SU-DHL-6 (cell line): ENCODE measurements at regions not wholly inside any gene's neighbourhood (a gene's known extent, or its start where the extent isn't known, plus 50 kb on each side); places are given as distances from the start of the nearest gene placed in this dataset.
"Not testable (repeated sequence)": the region's sequence is repeated elsewhere in the genome, so short reads cannot be mapped to it uniquely, and the experiment has no call there.

Experiments
- H2AFZ ChIP-seq: fragments of 200-600 bp; sonication (generic); 2 replicates; pipeline ENCODE4 v1.6.1; 2014; ENCODE audit warnings: low read depth, mild to moderate bottlenecking, moderate library complexity, mixed read lengths, antibody characterized with exemption, low read length; ENCODE audit not compliant: severe bottlenecking
- H3F3A ChIP-seq: fragments of 200-600 bp; shearing (Covaris generic); 2 replicates; pipeline ENCODE4 v1.6.0; 2016; ENCODE audit warnings: antibody characterized with exemption, mild to moderate bottlenecking; ENCODE audit not compliant: insufficient read depth
- H3K27ac ChIP-seq: fragments of 200-600 bp; sonication (generic); 2 replicates; pipeline ENCODE4 v1.5.1; 2016; ENCODE audit warnings: low read depth, mild to moderate bottlenecking, low read length, moderate library complexity, mixed read lengths
- H3K27me3 ChIP-seq: fragments of 200-600 bp; sonication (generic), shearing (Covaris generic); 2 replicates; pipeline ENCODE4 v1.6.0; 2014; ENCODE audit warnings: mild to moderate bottlenecking, low read length
- H3K36me3 ChIP-seq: fragments of 200-600 bp; sonication (generic); 2 replicates; pipeline ENCODE4 v1.6.1; 2014; ENCODE audit warnings: mild to moderate bottlenecking, low read length, mixed read lengths
- H3K4me2 ChIP-seq: fragments of 300-600, 200-600 bp; shearing (Covaris generic), sonication (generic); 2 replicates; pipeline ENCODE4 v1.6.0; 2014; ENCODE audit warnings: low read length, low read depth, mild to moderate bottlenecking; ENCODE audit not compliant: poor library complexity, severe bottlenecking
- H3K4me3 ChIP-seq: fragments of 200-600 bp; sonication (generic); 2 replicates; pipeline ENCODE4 v1.5.1; 2014; ENCODE audit warnings: antibody characterized with exemption, low read length, mild to moderate bottlenecking, mixed read lengths; ENCODE audit not compliant: insufficient read depth, poor library complexity, severe bottlenecking
- H3K79me2 ChIP-seq: fragments of 200-600 bp; sonication (generic); 2 replicates; pipeline ENCODE4 v1.6.1; 2014; ENCODE audit warnings: mild to moderate bottlenecking, low read length, moderate library complexity; ENCODE audit not compliant: insufficient read depth
- H3K9ac ChIP-seq: fragments of 200-600 bp; sonication (generic); 2 replicates; pipeline ENCODE4 v1.7.0; 2014; ENCODE audit warnings: mild to moderate bottlenecking, low read length
- H3K9me2 ChIP-seq: fragments of 200-600 bp; sonication (generic); replicated peaks from 2 replicates; pipeline ENCODE4 v1.6.1; 2014; ENCODE audit warnings: low read length; ENCODE audit not compliant: insufficient read depth
- H3K9me3 ChIP-seq: fragments of 200-600 bp; sonication (generic); 2 replicates; pipeline ENCODE4 v1.6.1; 2014; ENCODE audit warnings: low read length, mixed read lengths; ENCODE audit not compliant: insufficient read depth
- H4K20me1 ChIP-seq: fragments of 200-600 bp; sonication (generic); 2 replicates; pipeline ENCODE4 v1.6.1; 2014; ENCODE audit warnings: low read depth, mild to moderate bottlenecking, antibody characterized with exemption, low read length, moderate library complexity, mixed read lengths
- CTCF ChIP-seq: fragments of 200-600 bp; sonication (generic); IDR thresholded peaks from one replicate; pipeline ENCODE4 v1.5.1; 2017; ENCODE audit warnings: antibody characterized with exemption, mild to moderate bottlenecking, low read length, moderate library complexity; ENCODE audit not compliant: insufficient read depth, poor library complexity, severe bottlenecking
- EZH2phosphoT487 ChIP-seq: fragments of 200-600 bp; sonication (generic), shearing (Covaris generic); conservative IDR thresholded peaks from 2 replicates; pipeline ENCODE4 v1.6.1; 2018; ENCODE audit warnings: mild to moderate bottlenecking, antibody characterized with exemption, low read length, moderate library complexity, mixed read lengths

GRCh38 chr4:164648151-164648848 lies 105.6 kb upstream of the SMIM31 start:
- no peaks in the 10 kb centered on the region for H3K9me2 ChIP-seq
- H3K9ac ChIP-seq: no peak overlapping the region
- no peaks in the 10 kb centered on the region for H3K79me2 ChIP-seq
- H3F3A ChIP-seq: no peaks in the 10 kb centered on the region
- no peak overlapping the region for H2AFZ ChIP-seq
- H3K4me3 ChIP-seq: no peak overlapping the region
- no peak overlapping the region for H3K4me2 ChIP-seq
- no peaks in the 10 kb centered on the region for H3K27me3 ChIP-seq
- no peaks in the 10 kb centered on the region for H3K9me3 ChIP-seq
- no peaks in the 10 kb centered on the region for H3K36me3 ChIP-seq
- no peaks in the 10 kb centered on the region for H4K20me1 ChIP-seq
- no peak overlapping the region for H3K27ac ChIP-seq
- TF ChIP-seq EZH2phosphoT487 (no peak), CTCF (no peak)

GRCh38 chr4:164648849-164649212 lies 105.1 kb upstream of the SMIM31 start:
- no peak overlapping the region for H3K4me2 ChIP-seq
- H3F3A ChIP-seq: no peaks in the 10 kb centered on the region
- H3K9me3 ChIP-seq: no peaks in the 10 kb centered on the region
- TF ChIP-seq CTCF (no peak), EZH2phosphoT487 (no peak)
- H4K20me1 ChIP-seq: no peaks in the 10 kb centered on the region
- no peak overlapping the region for H3K27ac ChIP-seq
- H3K36me3 ChIP-seq: no peaks in the 10 kb centered on the region
- no peaks in the 10 kb centered on the region for H3K79me2 ChIP-seq
- no peak overlapping the region for H2AFZ ChIP-seq
- H3K9me2 ChIP-seq: no peaks in the 10 kb centered on the region
- no peak overlapping the region for H3K4me3 ChIP-seq
- H3K27me3 ChIP-seq: no peaks in the 10 kb centered on the region
- no peak overlapping the region for H3K9ac ChIP-seq

- Histone ChIP-seq H3F3A (no peaks in the 10 kb centered on the region), H4K20me1 (no peaks in the 10 kb centered on the region), H3K4me3 (no peak overlapping the region), H2AFZ (no peak overlapping the region), H3K9me3 (no peaks in the 10 kb centered on the region), H3K36me3 (no peaks in the 10 kb centered on the region), H3K9ac (no peak overlapping the region), H3K4me2 (no peak overlapping the region), H3K27me3 (no peaks in the 10 kb centered on the region), H3K9me2 (no peaks in the 10 kb centered on the region), H3K79me2 (no peaks in the 10 kb centered on the region), H3K27ac (no peak overlapping the region)
- TF ChIP-seq EZH2phosphoT487 (no peak), CTCF (no peak)
Measured at GRCh38 chr4:164659765-164660164, 94.2 kb upstream of the SMIM31 start.

- H3K9me3 ChIP-seq, H3K79me2 ChIP-seq, H3K9me2 ChIP-seq, H2AFZ ChIP-seq, H3K27me3 ChIP-seq, H3K4me3 ChIP-seq, H3K36me3 ChIP-seq, H4K20me1 ChIP-seq, H3F3A ChIP-seq, H3K9ac ChIP-seq, H3K4me2 ChIP-seq, H3K27ac ChIP-seq: not testable (repeated sequence)
Measured at GRCh38 chr4:164676152-164676551, 77.8 kb upstream of the SMIM31 start.
